Sigmoid colon (tissue), 4 donors: ENCODE measurements at regions not wholly inside any gene's neighbourhood (a gene's known extent, or its start where the extent isn't known, plus 50 kb on each side); places are given as distances from the start of the nearest gene placed in this dataset.

Source experiments
- CTCF ChIP-seq, 4 experiments: fragments of 450-650 bp in 3 of 4; fragments of 200-600 bp in 1 of 4; IDR thresholded peaks; one replicate each; pipeline ENCODE4 v1.5.1; 2016 to 2019; ENCODE audit warnings: antibody characterized with exemption in 4 of 4, mild to moderate bottlenecking in 3 of 4, moderate library complexity in 2 of 4
- POLR2AphosphoS5 ChIP-seq, 4 donors: sonication (generic); formaldehyde crosslinking; IDR thresholded peaks; one replicate each; pipeline ENCODE4 v1.6.1; 2017; ENCODE audit warnings: antibody characterized with exemption in 4 of 4

- TF ChIP-seq CTCF (IDR thresholded peaks at IDR 0.05) (no peak), POLR2AphosphoS5 (IDR thresholded peaks at IDR 0.05) (no peak)
These were observed 132.5 kb upstream of the LHCGR start for GRCh38 chr2:48888066-48888465.
